NCI-H2029 (cell line): ENCODE measurements at regions not wholly inside any gene's neighbourhood (a gene's known extent, or its start where the extent isn't known, plus 50 kb on each side); places are given as distances from the start of the nearest gene placed in this dataset.

Source experiments
- DNase-seq: peaks from one replicate; lab custom pipeline; 2025; lab: John Stamatoyannopoulos, UW

DNA sequence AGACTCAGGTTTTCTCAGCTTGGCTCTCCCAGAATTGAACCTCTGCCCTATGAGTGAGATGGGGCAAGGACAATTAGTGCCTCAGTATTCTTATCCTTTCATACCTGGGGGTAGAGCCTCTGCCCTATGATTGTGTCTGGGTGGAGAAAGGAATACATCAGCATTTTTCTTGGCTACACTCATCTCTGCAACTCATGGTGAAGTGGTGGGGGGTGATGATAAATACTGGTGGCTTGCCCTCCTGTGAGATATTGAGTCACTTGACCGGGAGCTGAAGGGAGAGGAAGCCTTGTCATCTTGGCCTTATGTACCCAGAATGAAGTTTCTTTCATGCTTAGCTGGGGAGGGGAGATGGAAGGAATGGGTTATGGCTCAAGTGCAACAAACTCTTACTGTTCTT lies 71.3 kb upstream of the ENOX2 start:
- DNase-seq, result no peak

DNA sequence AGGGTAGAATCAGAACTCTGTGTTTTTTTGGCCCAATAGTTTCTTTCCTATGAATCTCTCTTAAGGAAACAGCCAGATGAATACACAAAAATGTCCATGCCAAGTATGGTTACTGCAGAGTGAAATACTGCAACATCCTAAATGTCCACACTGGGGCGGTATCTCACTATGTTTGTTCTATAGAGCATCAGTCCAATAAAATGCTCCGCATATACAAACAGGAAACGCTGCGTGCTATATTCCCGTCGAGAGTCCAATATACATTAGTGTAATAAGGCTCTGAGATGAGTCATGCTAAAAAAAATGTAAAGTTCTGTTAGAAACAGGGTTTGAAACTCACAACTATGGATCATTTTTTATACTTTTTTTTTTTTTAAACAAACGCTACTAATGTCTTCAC lies 72.9 kb upstream of the ENOX2 start:
- peak; percentile 13 for DNase-seq

DNA sequence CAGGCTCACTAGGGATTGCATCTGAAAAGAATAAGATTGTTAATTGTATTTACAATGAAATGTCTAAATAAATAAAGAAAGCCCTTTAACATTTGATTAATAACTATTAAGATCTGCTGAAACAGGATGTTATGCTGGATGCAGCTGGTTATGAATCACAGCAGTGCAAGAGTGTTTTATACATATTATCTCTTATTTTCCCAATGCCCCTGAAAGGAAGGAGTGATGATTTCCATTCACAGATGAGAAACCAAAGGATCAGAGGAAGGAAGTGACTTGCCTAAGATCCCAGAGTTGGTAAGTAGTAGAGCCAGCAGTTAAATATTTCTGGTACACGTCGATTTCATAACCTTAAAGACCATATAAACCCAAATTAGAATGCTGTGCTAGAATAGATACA lies 76.3 kb upstream of the ARHGAP36 start:
- no peak for DNase-seq

DNA sequence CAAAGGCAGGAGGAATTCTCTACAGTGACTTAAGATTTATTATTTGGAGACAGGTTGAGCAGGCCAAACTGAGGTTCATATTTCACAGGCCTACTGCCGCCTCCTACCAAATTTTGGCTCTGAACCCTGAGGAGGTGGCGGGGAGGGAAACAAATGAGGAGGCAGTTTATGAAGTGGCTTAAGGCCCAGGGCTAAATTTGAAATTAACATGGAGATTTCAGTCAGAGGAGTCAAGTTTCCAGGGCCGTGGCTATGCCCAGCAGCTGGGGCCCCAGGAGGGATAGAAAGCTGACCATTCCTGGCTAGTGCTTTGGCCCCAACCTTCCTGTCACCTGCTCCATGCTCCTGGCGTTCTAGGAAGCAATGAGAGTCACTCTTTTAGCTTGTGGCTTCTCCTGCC lies 73.4 kb upstream of the ARHGAP36 start:
- DNase-seq, result no peak

DNA sequence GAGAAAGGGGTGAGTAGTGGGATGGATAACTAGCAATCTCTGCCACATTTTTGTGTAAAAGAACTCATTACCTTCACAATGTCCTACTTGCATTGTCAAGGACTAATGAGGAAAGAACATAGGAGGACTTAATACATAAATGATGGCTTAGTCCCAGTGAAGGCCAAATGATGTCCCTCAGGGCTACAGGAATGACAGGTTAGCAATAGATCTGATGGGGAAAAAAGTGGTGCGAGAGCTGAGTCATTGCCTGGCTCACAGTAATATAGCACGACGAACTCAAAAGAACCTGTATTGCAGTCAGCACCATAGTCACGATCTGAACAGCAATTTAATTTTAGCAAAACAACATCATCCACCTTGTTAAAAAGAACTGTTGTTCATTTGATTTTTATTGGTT lies 70.9 kb upstream of the ARHGAP36 start:
- no peak for DNase-seq

DNA sequence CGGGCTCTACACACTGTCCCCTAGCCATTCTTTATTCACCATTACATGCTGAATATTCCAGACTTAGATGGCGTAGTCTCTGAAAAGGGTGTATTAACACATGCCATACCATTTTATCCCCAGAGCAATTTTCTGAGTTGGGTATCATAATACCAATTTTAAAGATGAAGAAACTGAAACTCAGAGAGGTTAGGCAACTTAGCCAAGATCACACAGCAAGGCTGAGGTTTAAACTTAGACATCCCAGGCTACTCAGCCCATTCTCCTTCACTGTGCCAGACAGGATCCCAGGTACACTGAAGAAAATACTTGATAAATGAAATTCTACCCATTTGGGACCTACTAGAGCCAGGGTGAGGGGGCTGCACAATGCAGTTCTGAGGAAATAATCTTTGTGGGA lies 67.4 kb upstream of the ARHGAP36 start:
- DNase-seq, result no peak

DNA sequence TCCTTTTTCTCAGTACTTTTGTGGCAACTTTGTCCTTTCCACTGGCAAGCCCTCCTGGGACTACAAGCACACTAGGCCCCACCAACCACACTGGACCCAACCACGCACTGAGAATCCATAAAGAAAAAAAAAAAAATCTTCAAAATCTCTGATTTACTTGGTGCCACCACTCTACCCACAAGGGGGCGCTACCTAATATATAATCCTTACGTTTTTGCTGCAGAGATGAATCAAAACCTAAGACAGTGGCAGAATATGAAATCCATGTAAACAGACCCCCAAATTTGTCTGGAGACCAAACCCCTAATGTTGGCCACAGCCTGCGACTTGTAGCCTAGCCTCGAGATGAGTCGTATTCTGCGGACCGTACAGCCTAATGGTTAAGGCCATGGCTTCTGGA lies 63.5 kb upstream of the ARHGAP36 start:
- DNase-seq, result no peak

DNA sequence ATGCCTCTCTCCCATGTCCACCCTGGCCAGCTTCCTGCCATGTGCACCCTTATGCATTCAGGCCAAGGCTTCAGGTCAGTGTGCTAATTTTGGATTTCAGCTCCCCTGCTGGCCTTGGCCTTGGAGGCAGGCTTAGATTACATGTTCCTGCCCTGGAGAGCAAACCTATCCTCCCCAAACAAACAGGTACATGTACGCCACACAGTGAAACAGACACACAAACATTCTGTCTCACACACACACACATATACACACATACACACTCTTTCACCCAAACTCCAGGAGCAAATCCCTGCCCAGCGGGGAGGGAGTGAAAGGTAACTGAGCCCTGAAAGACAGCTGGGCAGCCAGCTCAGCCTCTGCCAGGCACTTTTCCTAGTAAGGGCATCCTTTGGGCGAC lies 62.7 kb upstream of the ARHGAP36 start:
- no peak for DNase-seq

DNA sequence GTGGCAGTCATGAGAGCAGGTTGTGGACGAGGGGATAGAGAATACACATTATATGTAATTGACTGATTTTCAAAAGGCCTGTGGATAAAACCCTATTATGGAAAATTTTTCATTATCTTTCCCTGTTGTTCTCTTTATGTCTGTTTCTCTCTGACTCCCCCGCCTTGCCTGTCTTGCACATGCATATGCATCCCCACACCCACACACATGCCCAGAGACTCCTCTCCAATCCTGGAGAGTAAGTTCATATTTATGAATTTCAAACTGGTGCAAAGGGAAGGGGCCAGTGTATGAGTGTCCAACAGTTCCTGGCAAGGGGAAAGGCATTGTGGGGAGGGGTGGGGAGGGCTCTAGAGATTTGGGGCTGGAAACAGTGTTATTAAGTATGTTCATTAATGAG lies 60.8 kb upstream of the ARHGAP36 start:
- no peak for DNase-seq

DNA sequence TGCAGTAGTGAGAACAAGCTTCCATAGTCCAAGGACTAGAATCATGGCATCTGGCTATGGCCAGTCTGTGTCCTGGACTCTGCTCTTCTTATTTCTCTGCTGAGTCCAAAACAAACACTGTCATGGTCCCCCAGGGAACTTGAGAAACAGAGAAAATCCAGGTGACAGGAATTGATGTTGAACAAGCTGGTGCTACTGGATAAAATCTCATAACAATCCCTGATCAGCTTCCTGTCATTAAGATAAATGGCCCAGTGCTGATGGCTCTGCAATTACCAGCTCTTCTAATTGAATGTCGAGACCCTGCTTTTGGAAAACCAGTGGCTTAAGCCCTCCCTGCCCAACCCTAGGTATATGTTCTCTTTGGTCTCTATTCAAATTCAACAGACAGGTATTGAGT lies 58.8 kb upstream of the ARHGAP36 start:
- DNase-seq, result no peak
